H54 (cell line): ENCODE measurements at regions not wholly inside any gene's neighbourhood (a gene's known extent, or its start where the extent isn't known, plus 50 kb on each side); places are given as distances from the start of the nearest gene placed in this dataset.

ENCODE experiments used
- DNase-seq: peaks from one replicate; pipeline ENCODE4 v3.0.0; 2011; ENCODE audit warnings: low spot score, mixed read lengths; ENCODE audit not compliant: insufficient read length
- FAIRE-seq: peaks from 3 replicates; lab custom pipeline; 2011; peaks lifted over from hg19 to GRCh38; lab: Jason Lieb, UNC
- POLR2A ChIP-seq: IDR thresholded peaks from 2 replicates; pipeline ENCODE4 v1.6.1; 2011; ENCODE audit warnings: low read depth, mild to moderate bottlenecking, low read length

DNA sequence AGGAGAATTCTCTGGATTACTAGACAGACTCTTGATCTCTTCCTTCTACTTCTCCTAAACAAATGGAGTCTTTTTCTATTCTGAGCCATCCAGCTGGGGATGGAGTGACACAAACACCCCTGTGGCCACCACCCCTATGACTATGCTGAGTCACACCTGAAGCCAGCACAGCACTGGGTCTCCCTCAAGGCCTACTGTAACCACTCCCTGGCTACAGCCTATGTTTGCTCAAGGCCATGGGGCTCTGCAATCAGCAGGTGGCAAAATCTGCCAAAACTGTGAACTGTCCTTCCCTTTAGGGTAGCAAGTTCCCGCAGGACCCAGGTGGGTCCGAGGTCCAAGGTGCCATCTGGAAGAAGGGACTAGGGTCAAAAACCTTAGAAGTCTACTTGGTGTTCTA is 132.3 kb downstream of the TINAG start:
- DNase-seq = no peak
- FAIRE-seq = no peak
- no peak for TF ChIP-seq POLR2A

DNA sequence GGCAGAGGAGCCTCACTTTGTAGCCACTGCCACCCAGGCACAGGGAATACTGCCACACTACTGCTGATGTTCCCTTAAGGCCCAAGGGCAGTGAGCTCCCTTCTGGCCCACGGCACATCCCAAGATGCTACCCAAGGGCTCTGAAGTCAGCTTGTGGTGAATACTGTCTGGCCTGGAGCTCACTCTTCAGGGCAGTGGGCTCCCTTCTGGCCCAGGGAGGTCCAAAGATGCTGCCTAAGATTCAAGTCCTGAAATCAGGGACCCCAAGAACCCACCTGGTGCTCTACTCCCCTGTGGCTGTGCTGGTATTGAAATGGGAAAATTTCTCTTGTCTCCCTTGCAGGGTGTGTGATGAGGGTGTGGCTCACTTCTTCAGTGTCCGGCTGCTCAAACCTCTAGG is 132.8 kb downstream of the TINAG start:
- no peak for DNase-seq
- TF ChIP-seq POLR2A = no peak
- no peak for FAIRE-seq

DNA sequence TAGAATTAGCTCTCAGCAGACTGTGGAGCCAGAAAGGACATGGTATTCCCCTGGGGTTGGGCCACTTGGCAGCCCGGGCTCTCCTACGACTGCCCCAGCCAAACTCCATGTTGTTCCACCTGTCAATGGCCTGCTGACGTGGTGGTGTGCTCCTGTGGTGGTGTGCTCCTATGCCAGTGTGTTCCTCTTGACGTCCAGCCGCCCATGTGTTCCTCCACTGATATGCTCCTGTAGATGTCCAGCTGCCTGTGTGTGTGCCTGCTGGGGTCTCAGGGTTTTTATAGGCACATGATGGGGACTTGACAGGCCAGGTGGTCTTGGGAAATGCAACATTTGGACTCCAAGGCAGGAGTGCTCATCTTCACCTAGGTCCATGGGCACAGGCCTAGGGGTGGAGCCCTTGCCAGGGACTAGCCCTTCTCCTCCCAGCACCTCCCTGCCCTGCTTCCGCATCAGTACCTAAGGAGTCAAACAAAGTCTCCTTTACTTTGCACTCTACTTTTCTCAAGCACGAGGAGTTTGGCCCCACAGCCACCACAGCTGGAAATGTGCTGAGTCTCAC is 133.5 kb downstream of the TINAG start:
- no peak for TF ChIP-seq POLR2A
- DNase-seq (no peak), FAIRE-seq (no peak)

DNA sequence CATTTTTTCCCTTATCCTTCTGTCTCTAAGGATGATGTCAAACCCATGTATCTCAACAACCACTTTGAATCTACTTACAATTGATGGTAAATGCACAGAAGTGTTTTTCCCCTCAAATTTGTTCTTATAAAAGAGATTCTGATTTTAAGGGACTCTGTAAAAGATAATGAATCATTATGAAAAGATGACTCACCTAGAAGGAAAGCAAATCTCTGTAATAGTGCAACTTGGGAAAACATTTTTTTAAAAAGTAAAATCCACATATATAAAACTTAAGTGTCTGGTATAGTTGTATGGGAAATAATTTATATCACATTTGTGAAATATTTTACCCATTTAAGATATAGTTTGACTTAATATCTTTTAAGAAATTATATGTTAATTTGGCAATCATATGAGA is 137.0 kb downstream of the TINAG start:
- no peak for TF ChIP-seq POLR2A
- FAIRE-seq = no peak
- no peak for DNase-seq

DNA sequence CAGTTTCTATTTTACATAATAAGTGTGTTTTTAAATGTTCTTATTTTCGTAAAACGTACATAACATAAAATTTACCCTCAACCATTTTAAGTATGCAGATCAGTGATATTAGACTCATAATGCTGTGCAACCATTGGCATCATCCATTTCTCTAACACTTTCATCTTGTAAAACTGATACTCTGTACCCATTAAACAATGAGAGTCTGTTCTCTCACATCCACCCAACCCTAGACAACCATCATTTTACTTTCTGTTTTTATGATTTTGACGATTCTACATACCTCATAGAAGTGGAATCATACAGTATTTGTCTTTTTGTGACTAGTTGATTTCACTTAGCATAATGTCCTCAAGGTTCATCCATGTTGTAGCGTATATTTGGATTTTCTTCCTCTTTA is 140.4 kb downstream of the TINAG start:
- peak; percentile 86 for FAIRE-seq
- DNase-seq = no peak
- TF ChIP-seq POLR2A = no peak

DNA sequence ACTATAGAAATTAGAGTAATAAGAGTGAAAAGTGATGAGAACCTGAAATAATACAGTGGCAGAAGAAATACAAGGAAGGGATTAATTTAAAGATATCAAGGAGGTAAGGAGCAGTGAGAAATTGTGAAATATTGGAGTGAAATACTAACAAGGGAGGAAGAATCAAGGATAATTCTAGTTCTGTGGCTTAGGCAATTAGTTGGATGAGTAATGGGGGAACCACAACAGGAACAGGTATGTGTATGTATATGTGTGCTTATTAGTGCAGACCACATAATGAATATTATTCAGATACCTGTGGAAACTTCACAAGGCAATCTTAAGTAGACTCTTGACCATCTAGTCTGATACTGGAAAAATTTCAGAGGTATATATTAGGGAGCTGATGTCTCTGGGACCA is 143.3 kb downstream of the TINAG start:
- peak; percentile 6 for FAIRE-seq

DNA sequence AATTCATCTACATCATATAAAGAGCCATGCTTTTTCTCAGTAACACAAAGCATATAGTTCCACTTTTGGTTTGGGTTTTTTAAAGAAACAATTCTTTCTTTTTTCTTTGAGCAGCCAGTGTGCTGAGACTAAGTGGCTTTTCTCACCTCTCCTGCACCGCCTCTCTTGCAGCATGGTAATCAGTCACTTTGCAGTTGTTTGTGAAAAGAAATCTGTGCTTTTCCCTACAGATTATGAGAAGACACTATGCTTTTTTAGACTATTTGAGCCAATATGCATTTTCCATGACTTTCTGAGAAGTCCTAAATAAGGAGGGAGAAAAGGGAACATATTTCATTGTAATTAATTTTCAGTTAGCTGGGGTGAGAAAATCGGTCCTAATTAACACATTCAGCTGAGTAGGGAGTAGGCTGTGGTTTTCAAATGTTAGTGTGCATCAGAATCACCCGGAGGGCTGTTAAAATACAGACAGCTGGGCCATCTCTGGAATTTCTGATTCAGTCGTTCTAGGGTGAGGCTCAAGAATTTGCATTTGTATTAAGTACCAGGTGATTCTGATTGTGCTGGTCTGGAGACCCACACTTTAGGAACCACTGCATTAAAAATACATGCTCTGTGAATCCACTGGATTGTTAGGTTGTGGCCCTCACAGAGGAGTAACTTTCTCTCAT is 155.2 kb downstream of the TINAG start:
- TF ChIP-seq POLR2A = no peak
- DNase-seq = no peak
- no peak for FAIRE-seq

More for the DNA sequence above, 143.3 kb downstream of the TINAG start:
- DNase-seq = no peak
- no peak for TF ChIP-seq POLR2A

DNA sequence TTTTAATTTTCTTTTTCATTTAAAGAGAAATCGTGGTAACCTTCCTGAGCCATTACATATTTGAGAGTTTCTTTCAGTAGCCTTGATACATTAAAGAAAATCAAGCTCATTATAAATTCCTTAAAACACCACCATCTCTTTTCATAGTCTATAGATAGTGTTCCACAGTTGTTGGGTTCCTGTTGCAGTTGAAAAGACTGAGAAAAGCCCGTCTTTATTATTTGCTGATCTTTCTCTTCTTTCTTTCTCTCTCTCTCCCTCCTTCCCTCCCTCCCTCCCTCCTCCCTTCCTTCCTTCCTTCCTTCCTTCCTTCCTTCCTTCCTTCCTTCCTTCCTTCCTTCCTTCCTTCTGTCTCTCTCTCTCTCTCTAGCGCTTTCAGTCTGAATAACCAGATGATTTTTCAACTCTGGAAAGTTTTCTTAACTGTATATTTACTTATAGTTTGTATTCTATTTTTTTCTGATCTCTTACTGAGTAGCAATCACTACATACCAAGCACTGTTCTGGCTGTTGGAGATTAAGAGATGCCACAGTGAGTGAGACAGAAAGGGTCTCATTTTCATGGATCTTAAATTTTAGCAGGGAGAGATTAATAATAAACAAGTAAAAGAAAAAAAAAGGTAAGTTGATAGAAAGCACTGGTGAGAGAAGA is 157.5 kb downstream of the TINAG start:
- TF ChIP-seq POLR2A = no peak
- DNase-seq (no peak), FAIRE-seq (no peak)

DNA sequence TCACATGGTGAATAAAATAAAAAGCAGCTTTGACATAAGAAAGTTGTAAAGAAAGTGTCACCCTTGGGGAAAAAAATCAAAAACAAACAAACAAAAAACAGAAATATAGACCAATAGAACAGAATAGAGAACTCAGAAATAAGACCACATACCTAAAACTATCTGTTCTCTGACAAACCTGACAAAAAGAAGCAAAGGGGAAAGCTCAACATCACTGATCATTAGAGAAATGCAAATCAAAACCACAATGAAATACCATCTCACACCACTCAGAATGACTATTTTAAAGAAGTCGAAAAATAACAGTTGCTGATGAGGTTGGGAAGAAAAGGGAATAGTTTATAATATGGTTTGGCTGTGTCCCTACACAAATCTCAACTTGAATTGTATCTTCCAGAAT is 159.1 kb downstream of the TINAG start:
- no peak for DNase-seq
- FAIRE-seq = no peak
- TF ChIP-seq POLR2A = no peak

DNA sequence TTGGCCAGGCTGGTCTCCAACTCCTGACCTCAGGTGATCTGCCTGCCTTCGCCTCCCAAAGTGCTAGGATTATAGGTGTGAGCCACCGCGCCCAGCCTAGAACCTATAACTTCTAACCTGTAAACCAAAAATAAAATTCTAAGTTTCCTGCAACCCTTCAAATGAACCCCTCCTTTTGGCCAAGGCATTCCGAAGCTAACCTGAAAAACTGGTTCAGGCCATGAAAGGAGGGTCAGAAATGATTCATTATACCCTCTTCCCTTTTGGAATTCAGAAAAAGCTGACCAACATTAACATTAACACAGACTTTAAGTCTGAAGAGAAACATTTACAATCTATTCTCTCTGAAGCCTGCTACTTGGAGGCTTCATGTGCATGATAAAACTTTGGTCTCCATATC is 165.1 kb downstream of the TINAG start:
- TF ChIP-seq POLR2A = no peak
- FAIRE-seq (no peak), DNase-seq (no peak)

DNA sequence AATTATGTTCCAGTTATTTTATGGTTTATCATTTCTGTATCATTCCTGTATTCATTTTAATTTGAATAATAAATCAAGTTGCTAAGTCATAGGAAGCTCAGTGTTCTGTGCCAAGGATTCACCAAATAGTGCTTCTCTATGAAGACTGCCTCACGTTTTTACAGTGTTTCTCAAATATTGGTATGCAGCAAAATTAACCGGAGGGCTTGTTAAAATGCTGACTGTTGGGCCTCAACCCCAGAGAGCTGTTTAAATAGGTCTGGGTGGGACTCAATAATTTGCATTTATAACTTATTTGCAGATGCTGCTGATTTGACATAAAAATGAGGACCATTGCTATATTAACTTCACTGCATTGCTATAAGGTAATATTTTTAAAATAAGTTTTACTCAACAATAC is 166.7 kb downstream of the TINAG start:
- TF ChIP-seq POLR2A = no peak
- FAIRE-seq = no peak
- no peak for DNase-seq

DNA sequence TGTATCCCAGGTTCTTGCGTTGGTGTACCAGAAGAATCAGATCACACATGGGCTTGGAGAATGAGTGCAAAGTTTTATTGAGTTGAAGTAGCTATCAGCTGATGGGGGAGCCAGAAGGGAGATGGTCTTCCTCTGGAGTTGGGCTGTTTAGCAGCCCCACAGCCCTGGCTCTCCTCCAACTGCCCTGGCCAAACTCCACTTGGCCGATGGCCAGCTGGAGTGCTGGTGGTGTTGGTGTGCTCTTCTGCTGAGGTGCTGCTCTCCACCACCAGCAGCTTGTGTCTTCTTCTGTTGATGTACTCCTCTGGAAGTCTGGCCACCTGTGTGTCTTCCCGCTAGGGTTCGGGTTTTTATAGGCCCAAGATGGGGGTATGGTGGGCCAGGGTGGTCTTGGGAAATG is 172.8 kb downstream of the TINAG start:
- no peak for DNase-seq

DNA sequence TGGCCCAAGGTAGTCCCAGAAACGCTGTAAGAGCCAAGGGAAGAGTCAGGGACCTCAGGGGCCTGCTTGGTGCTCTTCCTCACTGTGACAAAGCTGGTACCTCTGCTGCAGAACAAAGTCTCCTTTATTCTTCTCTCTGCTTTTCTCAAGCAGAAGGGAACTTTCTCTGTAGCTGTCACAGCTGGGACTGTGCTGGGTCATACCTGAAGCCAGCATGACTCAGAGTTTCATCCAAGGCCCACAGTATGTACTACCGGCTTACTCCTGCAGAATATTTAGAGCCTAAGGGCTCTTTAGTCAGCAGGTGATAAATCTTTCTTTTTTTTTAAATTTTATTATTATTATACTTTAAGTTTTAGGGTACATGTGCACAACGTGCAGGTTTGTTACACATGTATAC is 183.2 kb downstream of the TINAG start:
- no peak for TF ChIP-seq POLR2A
- DNase-seq = no peak
- FAIRE-seq = no peak

More for the DNA sequence above, 172.8 kb downstream of the TINAG start:
- no peak for TF ChIP-seq POLR2A
- FAIRE-seq = no peak

DNA sequence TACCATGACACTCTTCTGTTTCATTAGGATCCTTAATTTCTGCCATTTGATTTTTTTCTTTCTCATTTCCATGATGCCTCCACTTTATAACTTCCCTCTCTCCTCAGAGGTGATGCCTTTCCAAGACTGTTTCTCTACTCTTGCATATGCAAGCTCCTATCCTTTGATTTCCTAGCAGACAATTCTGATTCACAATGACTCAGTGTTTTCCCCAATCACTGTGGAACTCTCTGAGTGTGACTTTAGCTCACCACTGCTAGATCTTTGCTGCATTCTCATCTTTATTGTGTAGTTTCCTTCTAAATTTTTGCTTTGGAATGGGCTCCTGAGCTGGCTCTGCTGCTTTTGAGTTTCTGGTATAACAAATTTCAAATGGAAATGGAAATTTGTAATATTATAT is 184.9 kb downstream of the TINAG start:
- peak; percentile 9 for DNase-seq
- FAIRE-seq = peak; percentile 92
- TF ChIP-seq POLR2A = no peak

DNA sequence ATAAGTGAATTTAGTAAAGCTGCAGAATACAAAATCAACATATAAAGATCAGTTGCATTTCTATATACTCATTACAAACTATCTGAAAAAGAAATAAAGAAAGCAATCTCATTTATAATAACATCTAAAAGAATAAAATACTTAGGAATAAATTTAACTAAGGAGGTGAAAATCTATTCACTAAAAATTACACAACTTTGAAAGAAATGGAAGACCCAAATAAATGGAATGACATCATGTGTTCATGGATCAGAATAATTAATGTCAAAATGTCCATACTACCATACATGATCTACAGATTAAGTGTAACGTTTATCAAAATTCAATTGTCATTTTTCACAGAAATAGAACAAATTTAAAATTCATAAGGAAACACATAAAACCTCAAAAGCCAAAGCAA is 194.9 kb downstream of the TINAG start:
- TF ChIP-seq POLR2A = no peak
- no peak for FAIRE-seq
- DNase-seq = no peak
